ENCODE measurements at regions not wholly inside any gene's neighbourhood (a gene's known extent, or its start where the extent isn't known, plus 50 kb on each side); places are given as distances from the start of the nearest gene placed in this dataset.

GRCh38 chr2:145573608-145574007 lies 1053.7 kb upstream of the ZEB2 start:
- Histone ChIP-seq H3K4me3 (ENCODE audit: low read depth in 1 of 5, low read length in 5 of 5) (no peak overlapping the region), H3K4me1 (ENCODE audit: control insufficient read depth in 5 of 5, insufficient read depth in 5 of 5, low read length in 5 of 5) (no peaks in the 10 kb centered on the region), H3K36me3 (ENCODE audit: control insufficient read depth in 5 of 5, insufficient read depth in 5 of 5, low read length in 5 of 5) (no peaks in the 10 kb centered on the region), H3K9ac (ENCODE audit: low read length in 5 of 5) (no peak overlapping the region), H3K9me3 (ENCODE audit: control insufficient read depth in 5 of 5, low read length in 5 of 5) (no peaks in the 10 kb centered on the region), H3K27ac (ENCODE audit: low read depth, low read length) (no peak overlapping the region), H3K27me3 (ENCODE audit: control insufficient read depth in 5 of 5, insufficient read depth in 4 of 5, low read length in 5 of 5) (no peaks in the 10 kb centered on the region)

- Histone ChIP-seq H3K36me3 (ENCODE audit: control insufficient read depth in 5 of 5, insufficient read depth in 5 of 5, low read length in 5 of 5) (no peaks in the 10 kb centered on the region), H3K27me3 (ENCODE audit: control insufficient read depth in 5 of 5, insufficient read depth in 4 of 5, low read length in 5 of 5) (no peaks in the 10 kb centered on the region), H3K4me1 (ENCODE audit: control insufficient read depth in 5 of 5, insufficient read depth in 5 of 5, low read length in 5 of 5) (no peaks in the 10 kb centered on the region), H3K27ac (ENCODE audit: low read depth, low read length) (no peak overlapping the region), H3K9ac (ENCODE audit: low read length in 5 of 5) (no peak overlapping the region), H3K4me3 (ENCODE audit: low read depth in 1 of 5, low read length in 5 of 5) (no peak overlapping the region), H3K9me3 (ENCODE audit: control insufficient read depth in 5 of 5, low read length in 5 of 5) (no peaks in the 10 kb centered on the region)
Measured at GRCh38 chr2:145572238-145572637, 1052.3 kb upstream of the ZEB2 start.

GRCh38 chr2:145569108-145569507 lies 1049.2 kb upstream of the ZEB2 start:
- Histone ChIP-seq H3K9me3 (ENCODE audit: control insufficient read depth in 5 of 5, low read length in 5 of 5) (no peaks in the 10 kb centered on the region), H3K27ac (ENCODE audit: low read depth, low read length) (no peak overlapping the region), H3K4me1 (ENCODE audit: control insufficient read depth in 5 of 5, insufficient read depth in 5 of 5, low read length in 5 of 5) (no peaks in the 10 kb centered on the region), H3K4me3 (ENCODE audit: low read depth in 1 of 5, low read length in 5 of 5) (no peak overlapping the region), H3K9ac (ENCODE audit: low read length in 5 of 5) (no peak overlapping the region), H3K27me3 (ENCODE audit: control insufficient read depth in 5 of 5, insufficient read depth in 4 of 5, low read length in 5 of 5) (no peaks in the 10 kb centered on the region), H3K36me3 (ENCODE audit: control insufficient read depth in 5 of 5, insufficient read depth in 5 of 5, low read length in 5 of 5) (no peaks in the 10 kb centered on the region)

- no peak overlapping the region for H3K4me3 ChIP-seq (ENCODE audit: low read depth in 1 of 5, low read length in 5 of 5)
- no peak overlapping the region for H3K9ac ChIP-seq (ENCODE audit: low read length in 5 of 5)
- H3K36me3 ChIP-seq (ENCODE audit: control insufficient read depth in 5 of 5, insufficient read depth in 5 of 5, low read length in 5 of 5) = no peaks in the 10 kb centered on the region
- no peaks in the 10 kb centered on the region for H3K27me3 ChIP-seq (ENCODE audit: control insufficient read depth in 5 of 5, insufficient read depth in 4 of 5, low read length in 5 of 5)
- no peaks in the 10 kb centered on the region for H3K4me1 ChIP-seq (ENCODE audit: control insufficient read depth in 5 of 5, insufficient read depth in 5 of 5, low read length in 5 of 5)
- no peak overlapping the region for H3K27ac ChIP-seq (ENCODE audit: low read depth, low read length)
- no peaks in the 10 kb centered on the region for H3K9me3 ChIP-seq (ENCODE audit: control insufficient read depth in 5 of 5, low read length in 5 of 5)
Measured at GRCh38 chr2:145563741-145564615, 1044.1 kb upstream of the ZEB2 start.

- Histone ChIP-seq H3K27me3 (ENCODE audit: control insufficient read depth in 5 of 5, insufficient read depth in 4 of 5, low read length in 5 of 5) (no peaks in the 10 kb centered on the region), H3K36me3 (ENCODE audit: control insufficient read depth in 5 of 5, insufficient read depth in 5 of 5, low read length in 5 of 5) (no peaks in the 10 kb centered on the region), H3K9ac (ENCODE audit: low read length in 5 of 5) (no peak overlapping the region), H3K27ac (ENCODE audit: low read depth, low read length) (no peak overlapping the region), H3K4me1 (ENCODE audit: control insufficient read depth in 5 of 5, insufficient read depth in 5 of 5, low read length in 5 of 5) (peaks cover 0 to 3% (median 0%) of the 10 kb centered on the region in 5 donors), H3K9me3 (ENCODE audit: control insufficient read depth in 5 of 5, low read length in 5 of 5) (no peaks in the 10 kb centered on the region), H3K4me3 (ENCODE audit: low read depth in 1 of 5, low read length in 5 of 5) (no peak overlapping the region)
Measured at GRCh38 chr2:145561152-145561551, 1041.2 kb upstream of the ZEB2 start.

GRCh38 chr2:145558617-145559350 lies 1038.9 kb upstream of the ZEB2 start:
- Histone ChIP-seq H3K9ac (ENCODE audit: low read length in 5 of 5) (no peak overlapping the region), H3K4me1 (ENCODE audit: control insufficient read depth in 5 of 5, insufficient read depth in 5 of 5, low read length in 5 of 5) (peaks cover 0 to 3% (median 0%) of the 10 kb centered on the region in 5 donors), H3K27me3 (ENCODE audit: control insufficient read depth in 5 of 5, insufficient read depth in 4 of 5, low read length in 5 of 5) (no peaks in the 10 kb centered on the region), H3K4me3 (ENCODE audit: low read depth in 1 of 5, low read length in 5 of 5) (no peak overlapping the region), H3K36me3 (ENCODE audit: control insufficient read depth in 5 of 5, insufficient read depth in 5 of 5, low read length in 5 of 5) (no peaks in the 10 kb centered on the region), H3K27ac (ENCODE audit: low read depth, low read length) (no peak overlapping the region), H3K9me3 (ENCODE audit: control insufficient read depth in 5 of 5, low read length in 5 of 5) (no peaks in the 10 kb centered on the region)

- Histone ChIP-seq H3K27me3 (ENCODE audit: control insufficient read depth in 5 of 5, insufficient read depth in 4 of 5, low read length in 5 of 5) (no peaks in the 10 kb centered on the region), H3K9me3 (ENCODE audit: control insufficient read depth in 5 of 5, low read length in 5 of 5) (no peaks in the 10 kb centered on the region), H3K9ac (ENCODE audit: low read length in 5 of 5) (no peak overlapping the region), H3K36me3 (ENCODE audit: control insufficient read depth in 5 of 5, insufficient read depth in 5 of 5, low read length in 5 of 5) (no peaks in the 10 kb centered on the region), H3K4me1 (ENCODE audit: control insufficient read depth in 5 of 5, insufficient read depth in 5 of 5, low read length in 5 of 5) (peaks cover 0 to 3% (median 0%) of the 10 kb centered on the region in 5 donors), H3K27ac (ENCODE audit: low read depth, low read length) (no peak overlapping the region), H3K4me3 (ENCODE audit: low read depth in 1 of 5, low read length in 5 of 5) (no peak overlapping the region)
Measured at GRCh38 chr2:145555360-145555759, 1035.4 kb upstream of the ZEB2 start.

GRCh38 chr2:145551686-145552085 lies 1031.8 kb upstream of the ZEB2 start:
- no peak overlapping the region for H3K9ac ChIP-seq (ENCODE audit: low read length in 5 of 5)
- H3K9me3 ChIP-seq (ENCODE audit: control insufficient read depth in 5 of 5, low read length in 5 of 5) = no peaks in the 10 kb centered on the region
- no peaks in the 10 kb centered on the region for H3K27me3 ChIP-seq (ENCODE audit: control insufficient read depth in 5 of 5, insufficient read depth in 4 of 5, low read length in 5 of 5)

GRCh38 chr2:145548479-145548878 lies 1028.6 kb upstream of the ZEB2 start:
- Histone ChIP-seq H3K4me3 (ENCODE audit: low read depth in 1 of 5, low read length in 5 of 5) (peak overlapping the region in 1 of 5 donors; percentile 35), H3K36me3 (ENCODE audit: control insufficient read depth in 5 of 5, insufficient read depth in 5 of 5, low read length in 5 of 5) (no peaks in the 10 kb centered on the region), H3K4me1 (ENCODE audit: control insufficient read depth in 5 of 5, insufficient read depth in 5 of 5, low read length in 5 of 5) (peaks cover 0 to 13% (median 0%) of the 10 kb centered on the region in 5 donors), H3K27ac (ENCODE audit: low read depth, low read length) (no peak overlapping the region), H3K9me3 (ENCODE audit: control insufficient read depth in 5 of 5, low read length in 5 of 5) (no peaks in the 10 kb centered on the region), H3K9ac (ENCODE audit: low read length in 5 of 5) (no peak overlapping the region), H3K27me3 (ENCODE audit: control insufficient read depth in 5 of 5, insufficient read depth in 4 of 5, low read length in 5 of 5) (no peaks in the 10 kb centered on the region)

More at GRCh38 chr2:145551686-145552085, 1031.8 kb upstream of the ZEB2 start:
- Histone ChIP-seq H3K4me3 (ENCODE audit: low read depth in 1 of 5, low read length in 5 of 5) (no peak overlapping the region), H3K4me1 (ENCODE audit: control insufficient read depth in 5 of 5, insufficient read depth in 5 of 5, low read length in 5 of 5) (peaks cover 0 to 4% (median 0%) of the 10 kb centered on the region in 5 donors), H3K36me3 (ENCODE audit: control insufficient read depth in 5 of 5, insufficient read depth in 5 of 5, low read length in 5 of 5) (no peaks in the 10 kb centered on the region), H3K27ac (ENCODE audit: low read depth, low read length) (no peak overlapping the region)

GRCh38 chr2:145547620-145548019 lies 1027.7 kb upstream of the ZEB2 start:
- no peaks in the 10 kb centered on the region for H3K36me3 ChIP-seq (ENCODE audit: control insufficient read depth in 5 of 5, insufficient read depth in 5 of 5, low read length in 5 of 5)
- H3K4me3 ChIP-seq (ENCODE audit: low read depth in 1 of 5, low read length in 5 of 5) = no peak overlapping the region
- H3K27me3 ChIP-seq (ENCODE audit: control insufficient read depth in 5 of 5, insufficient read depth in 4 of 5, low read length in 5 of 5) = no peaks in the 10 kb centered on the region
- H3K9me3 ChIP-seq (ENCODE audit: control insufficient read depth in 5 of 5, low read length in 5 of 5) = no peaks in the 10 kb centered on the region
- H3K27ac ChIP-seq (ENCODE audit: low read depth, low read length) = no peak overlapping the region
- no peak overlapping the region for H3K9ac ChIP-seq (ENCODE audit: low read length in 5 of 5)
- H3K4me1 ChIP-seq (ENCODE audit: control insufficient read depth in 5 of 5, insufficient read depth in 5 of 5, low read length in 5 of 5) = peaks cover 0 to 13% (median 0%) of the 10 kb centered on the region in 5 donors
